H1 (cell line): ENCODE measurements at regions not wholly inside any gene's neighbourhood (a gene's known extent, or its start where the extent isn't known, plus 50 kb on each side); places are given as distances from the start of the nearest gene placed in this dataset.

ENCODE experiments used
- CTCF ChIA-PET: fragments of 300-600 bp; sonication (Branson Sonifier 250); formaldehyde crosslinking; loops from one replicate; lab custom pipeline; 2021; ENCODE audit not compliant: partially characterized antibody; lab: Charles Lee
- POLR2A ChIA-PET: fragments of 300-600 bp; sonication (Branson Sonifier 250); formaldehyde crosslinking; loops from one replicate; lab custom pipeline; 2021; ENCODE audit warnings: inconsistent platforms; ENCODE audit not compliant: partially characterized antibody; lab: Charles Lee
- DNase-seq, 2 experiments: peaks; one replicate each; pipeline versions ENCODE4 v3.0.0 to v3.0.0-alpha.2; 2010 to 2022; ENCODE audit warnings: low spot score in 2 of 2, low read depth in 1 of 2, mixed read lengths in 1 of 2
- FAIRE-seq: peaks from 2 replicates; lab custom pipeline; 2011; peaks lifted over from hg19 to GRCh38; lab: Jason Lieb, UNC
- H2AFZ ChIP-seq: 2 replicates; pipeline ENCODE4 v1.8.1; 2012; ENCODE audit warnings: low read length, inconsistent platforms
- H2AK5ac ChIP-seq: 2 replicates; pipeline ENCODE4 v1.6.1; 2013; ENCODE audit warnings: low read depth, low read length
- H2BK120ac ChIP-seq: replicated peaks from 2 replicates; pipeline ENCODE3; 2013; ENCODE audit warnings: low read depth, low read length, inconsistent platforms
- H2BK12ac ChIP-seq: 2 replicates; pipeline ENCODE4 v1.6.1; 2013; ENCODE audit warnings: low read depth, low read length
- H2BK15ac ChIP-seq: 2 replicates; pipeline ENCODE4 v1.6.1; 2013; ENCODE audit warnings: low read length
- H2BK20ac ChIP-seq: 2 replicates; pipeline ENCODE4 v1.6.1; 2013; ENCODE audit warnings: low read length
- H2BK5ac ChIP-seq: 2 replicates; pipeline ENCODE4 v1.6.1; 2013; ENCODE audit warnings: low read depth, low read length
- H3K14ac ChIP-seq: 2 replicates; pipeline ENCODE4 v1.6.1; 2013; ENCODE audit warnings: inconsistent platforms; ENCODE audit not compliant: insufficient read length
- H3K18ac ChIP-seq: 2 replicates; pipeline ENCODE4 v1.6.1; 2013; ENCODE audit warnings: low read length; ENCODE audit errors: extremely low read depth
- H3K23ac ChIP-seq: 2 replicates; pipeline ENCODE4 v1.6.1; 2013; ENCODE audit warnings: inconsistent platforms; ENCODE audit not compliant: insufficient read length
- H3K23me2 ChIP-seq: 2 replicates; pipeline ENCODE4 v1.6.1; 2013; ENCODE audit warnings: low read depth, low read length
- H3K27ac ChIP-seq: 2 replicates; pipeline ENCODE4 v1.6.1; 2011; ENCODE audit warnings: low read depth, low read length, inconsistent platforms
- H3K27me3 ChIP-seq, 4 experiments: replicated peaks in 1 of 4; 1 replicate in 1 of 4; 2 replicates in 3 of 4; pipeline versions ENCODE4 v1.6.1 to v1.8.1; 2011 to 2013; ENCODE audit warnings: low read length in 3 of 4, mild to moderate bottlenecking in 3 of 4, inconsistent platforms in 2 of 4, mixed read lengths in 2 of 4, moderate library complexity in 1 of 4; ENCODE audit not compliant: control insufficient read depth in 3 of 4, insufficient read depth in 3 of 4; ENCODE audit errors: extremely low read depth in 1 of 4
- H3K36me3 ChIP-seq, 4 experiments: 2 replicates each; pipeline versions ENCODE4 v1.6.1 to v1.8.1; 2011 to 2013; ENCODE audit warnings: mild to moderate bottlenecking in 4 of 4, low read length in 3 of 4, moderate library complexity in 2 of 4, control low read depth in 1 of 4, inconsistent platforms in 1 of 4; ENCODE audit not compliant: insufficient read depth in 4 of 4, control insufficient read depth in 2 of 4
- H3K4ac ChIP-seq: replicated peaks from 2 replicates; pipeline ENCODE3; 2013; ENCODE audit warnings: low read length, low read depth, mixed read lengths, inconsistent platforms; ENCODE audit not compliant: insufficient read length
- H3K4me1 ChIP-seq, 4 experiments: replicated peaks in 1 of 4; 1 replicate in 1 of 4; 2 replicates in 3 of 4; pipeline versions ENCODE4 v1.6.1 to v1.8.1; 2011 to 2013; ENCODE audit warnings: low read length in 3 of 4, inconsistent platforms in 2 of 4, mixed read lengths in 1 of 4; ENCODE audit not compliant: insufficient read depth in 4 of 4, control insufficient read depth in 3 of 4
- H3K4me2 ChIP-seq, 2 experiments: 2 replicates each; pipeline versions ENCODE4 v1.6.1 to v1.8.1; 2011 to 2013; ENCODE audit warnings: low read depth in 2 of 2, low read length in 2 of 2, control low read depth in 1 of 2, inconsistent platforms in 1 of 2, mild to moderate bottlenecking in 1 of 2; ENCODE audit not compliant: insufficient read depth in 1 of 2
- H3K4me3 ChIP-seq, 4 experiments: fragments of 200-600, 300-600 bp in 1 of 4; sonication (generic), shearing (Covaris generic), sonication (Bioruptor Twin) in 1 of 4; 2 replicates each; pipeline versions ENCODE4 v1.5.1 to v1.8.1; 2011 to 2016; ENCODE audit warnings: low read length in 4 of 4, low read depth in 3 of 4, control low read depth in 2 of 4, inconsistent platforms in 2 of 4, mild to moderate bottlenecking in 2 of 4, mixed read lengths in 1 of 4, moderate library complexity in 1 of 4; ENCODE audit not compliant: insufficient read depth in 2 of 4; ENCODE audit errors: extremely low read depth in 1 of 4
- H3K56ac ChIP-seq: replicated peaks from 2 replicates; pipeline ENCODE3; 2013; ENCODE audit warnings: low read depth, mild to moderate bottlenecking, mixed read lengths, low read length, inconsistent platforms; ENCODE audit not compliant: insufficient read length
- H3K79me1 ChIP-seq: 2 replicates; pipeline ENCODE4 v1.6.1; 2013; ENCODE audit warnings: low read depth, low read length, control low read depth
- H3K79me2 ChIP-seq, 2 experiments: 2 replicates each; pipeline versions ENCODE4 v1.6.1 to v1.8.1; 2012 to 2013; ENCODE audit warnings: low read length in 2 of 2, mild to moderate bottlenecking in 2 of 2, inconsistent platforms in 1 of 2; ENCODE audit not compliant: insufficient read depth in 2 of 2, control insufficient read depth in 1 of 2
- H3K9ac ChIP-seq, 4 experiments: replicated peaks in 1 of 4; 1 replicate in 1 of 4; 2 replicates in 3 of 4; pipeline versions ENCODE4 v1.6.1 to v1.8.1; 2011 to 2013; ENCODE audit warnings: low read depth in 3 of 4, low read length in 3 of 4, control low read depth in 2 of 4, mild to moderate bottlenecking in 2 of 4, moderate library complexity in 2 of 4, inconsistent platforms in 1 of 4; ENCODE audit errors: extremely low read depth in 1 of 4
- H3K9me3 ChIP-seq, 2 experiments: 2 replicates each; pipeline versions ENCODE4 v1.6.1 to v1.8.1; 2012 to 2013; ENCODE audit warnings: mild to moderate bottlenecking in 2 of 2, moderate library complexity in 2 of 2, control low read depth in 1 of 2, inconsistent platforms in 1 of 2, low read depth in 1 of 2, low read length in 1 of 2, mixed read lengths in 1 of 2; ENCODE audit not compliant: insufficient read depth in 2 of 2
- H4K20me1 ChIP-seq, 2 experiments: replicated peaks in 1 of 2; 2 replicates each; pipeline versions ENCODE3 to v1.8.1; 2011 to 2013; ENCODE audit warnings: inconsistent platforms in 2 of 2, low read length in 2 of 2, mild to moderate bottlenecking in 1 of 2; ENCODE audit not compliant: insufficient read depth in 2 of 2, control insufficient read depth in 1 of 2
- H4K5ac ChIP-seq: 2 replicates; pipeline ENCODE4 v1.6.1; 2013; ENCODE audit warnings: low read length, low read depth, mixed read lengths, inconsistent platforms; ENCODE audit not compliant: insufficient read length
- H4K8ac ChIP-seq: 2 replicates; pipeline ENCODE4 v1.8.0; 2013; ENCODE audit warnings: mild to moderate bottlenecking, moderate library complexity, low read length, inconsistent platforms; ENCODE audit not compliant: insufficient read depth; ENCODE audit errors: extremely low read depth
- H4K91ac ChIP-seq: replicated peaks from 2 replicates; pipeline ENCODE3; 2013; ENCODE audit warnings: low read length, mixed read lengths, inconsistent platforms; ENCODE audit not compliant: insufficient read length
- ASH2L ChIP-seq: fragments of 200-600, 300-600 bp; sonication (generic); IDR thresholded peaks from one replicate; pipeline ENCODE4 v1.7.1; 2017; ENCODE audit warnings: low read length
- BRCA1 ChIP-seq: IDR thresholded peaks from 2 replicates; pipeline ENCODE4 v1.6.1; 2012; ENCODE audit warnings: low read depth, low read length, improper control_type of control experiment
- EGR1 ChIP-seq: IDR thresholded peaks from 2 replicates; pipeline ENCODE4 v1.6.1; 2011; ENCODE audit warnings: low read depth, low read length, borderline replicate concordance
- EZH2 ChIP-seq: fragments of 200-600 bp; sonication (generic); IDR thresholded peaks from 2 replicates; pipeline ENCODE4 v1.7.1; 2012; ENCODE audit warnings: low read depth, mild to moderate bottlenecking, moderate library complexity, low read length, inconsistent platforms; ENCODE audit not compliant: severe bottlenecking
- HDAC6 ChIP-seq: IDR thresholded peaks from one replicate; pipeline ENCODE4 v1.7.1; 2012; ENCODE audit warnings: low read depth, mild to moderate bottlenecking, inconsistent platforms, low read length, moderate library complexity
- POLR2A ChIP-seq, 2 experiments: IDR thresholded peaks; 1 replicate in 1 of 2; 2 replicates in 1 of 2; pipeline ENCODE4 v1.6.1; 2011; ENCODE audit warnings: low read depth in 2 of 2, low read length in 2 of 2, mild to moderate bottlenecking in 2 of 2; ENCODE audit errors: control extremely low read depth in 1 of 2
- RBBP5 ChIP-seq: IDR thresholded peaks from 2 replicates; pipeline ENCODE4 v1.7.1; 2012; ENCODE audit warnings: low read depth, mild to moderate bottlenecking, inconsistent platforms, low read length, moderate library complexity, borderline replicate concordance
- RFX5 ChIP-seq: IDR thresholded peaks from 2 replicates; pipeline ENCODE4 v1.6.1; 2011; ENCODE audit warnings: low read depth, low read length, improper control_type of control experiment, borderline replicate concordance
- SAP30 ChIP-seq: fragments of 300-600 bp; sonication (generic); IDR thresholded peaks from 2 replicates; pipeline ENCODE4 v1.7.1; 2012; ENCODE audit warnings: low read length, moderate library complexity, mild to moderate bottlenecking, inconsistent platforms; ENCODE audit not compliant: insufficient read depth, insufficient replicate concordance
- TAF7 ChIP-seq: optimal IDR thresholded peaks from 2 replicates; pipeline ENCODE3; 2011; ENCODE audit warnings: low read depth, mild to moderate bottlenecking, inconsistent platforms, low read length, moderate library complexity, borderline replicate concordance
- YY1 ChIP-seq: IDR thresholded peaks from 2 replicates; pipeline ENCODE4 v1.6.1; 2011; ENCODE audit warnings: low read depth, mild to moderate bottlenecking, low read length
- ZNF274 ChIP-seq: IDR thresholded peaks from 2 replicates; pipeline ENCODE4 v1.7.0; 2012; ENCODE audit warnings: low read length, borderline replicate concordance; ENCODE audit errors: extremely low read depth
- WGBS, 2 experiments: shearing (Covaris generic) in 1 of 2; methylation state at CpG; one replicate each; pipeline versions ENCODE4 v1.1.6 to v1.1.7; 2013 to 2015; ENCODE audit warnings: low lambda C conversion rate in 2 of 2, mixed read lengths in 2 of 2, inconsistent platforms in 1 of 2, low coverage in 1 of 2, missing lambda C conversion rate in 1 of 2; ENCODE audit not compliant: insufficient replicate concordance in 2 of 2, insufficient coverage in 1 of 2, insufficient read length in 1 of 2; ENCODE audit errors: extremely low coverage in 1 of 2, missing lambda C conversion rate in 1 of 2; 5-methylcytosine and 5-hydroxymethylcytosine counted together
- TF ChIP-seq, protein P1 (sequence below), 3 experiments: IDR thresholded peaks; 1 replicate in 2 of 3; 2 replicates in 1 of 3; pipeline versions ENCODE4 v1.5.1 to v1.6.1; 2011; ENCODE audit warnings: low read length in 3 of 3, mild to moderate bottlenecking in 3 of 3, inconsistent platforms in 2 of 3, low read depth in 1 of 3, moderate library complexity in 1 of 3; ENCODE audit not compliant: insufficient read depth in 1 of 3; ENCODE audit errors: control extremely low read depth in 1 of 3

DNA sequence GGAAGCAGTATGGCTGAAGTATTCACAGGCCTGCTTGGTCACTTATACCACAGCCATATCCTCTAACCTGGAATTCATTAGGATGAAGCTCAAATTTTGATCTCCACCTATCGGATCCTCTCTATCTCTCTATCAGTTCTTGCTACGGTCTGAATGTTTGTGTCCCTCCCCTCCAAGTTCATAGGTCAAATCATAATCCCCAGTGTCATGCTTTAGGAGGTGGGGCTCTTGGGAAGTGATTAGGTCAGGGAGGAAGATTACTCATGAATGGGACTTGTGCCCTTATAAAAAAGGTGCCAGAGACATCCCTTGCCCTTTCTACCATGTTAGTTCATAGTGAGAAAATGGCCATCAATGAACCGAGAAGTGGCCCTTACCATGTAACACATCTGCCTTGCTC, 190.8 kb upstream of the MYLIP start:
- Histone ChIP-seq H3K56ac (no peak overlapping the region), H2BK120ac (no peak overlapping the region), H3K36me3 (no peaks in the 10 kb centered on the region; a peak in 1 of 8 replicates), H2AK5ac (no peak overlapping the region), H3K79me1 (no peaks in the 10 kb centered on the region), H2BK12ac (no peak overlapping the region), H4K5ac (no peak overlapping the region), H4K8ac (no peak overlapping the region), H3K23me2 (no peaks in the 10 kb centered on the region), H3K4ac (no peak overlapping the region), H3K4me3 (no peak overlapping the region), H4K20me1 (no peaks in the 10 kb centered on the region), H3K27me3 (no peaks in the 10 kb centered on the region), H2BK15ac (no peak overlapping the region), H3K79me2 (no peaks in the 10 kb centered on the region), H2BK20ac (no peak overlapping the region), H3K4me2 (no peak overlapping the region), H3K14ac (no peak overlapping the region), H3K4me1 (no peaks in the 10 kb centered on the region), H3K9me3 (peaks cover 14 to 17% of the 10 kb centered on the region in 2 experiments), H3K27ac (no peak overlapping the region), H3K18ac (no peak overlapping the region), H3K9ac (no peak overlapping the region), H4K91ac (no peak overlapping the region), H2AFZ (no peak overlapping the region), H3K23ac (no peak overlapping the region), H2BK5ac (no peak overlapping the region)
- FAIRE-seq = no peak
- ChIA-PET CTCF (interaction anchor here (1.9 kb wide), 1 partner anchor 193 kb away, joined by 4 read pairs; no protein-coding TSS in a partner anchor), POLR2A (no interaction called here)
- DNase-seq = no peak
- 83% methylated on average over 3 of the region's 3 CpGs; no CpG with 5 or more reads in 1 of the 2 experiments for WGBS, 2 experiments
- no peak for TF ChIP-seq RBBP5
- no peak for TF ChIP-seq ZNF274
- no peak for TF ChIP-seq POLR2A (IDR thresholded peaks at IDR 0.05; ENCODE audit: control extremely low read depth in 1 of 2, low read depth in 2 of 2, low read length in 2 of 2)
- TF ChIP-seq EZH2 = no peak
- no peak for TF ChIP-seq EGR1
- TF ChIP-seq SAP30 = no peak
- TF ChIP-seq RFX5 = no peak
- TF ChIP-seq, protein P1, sequence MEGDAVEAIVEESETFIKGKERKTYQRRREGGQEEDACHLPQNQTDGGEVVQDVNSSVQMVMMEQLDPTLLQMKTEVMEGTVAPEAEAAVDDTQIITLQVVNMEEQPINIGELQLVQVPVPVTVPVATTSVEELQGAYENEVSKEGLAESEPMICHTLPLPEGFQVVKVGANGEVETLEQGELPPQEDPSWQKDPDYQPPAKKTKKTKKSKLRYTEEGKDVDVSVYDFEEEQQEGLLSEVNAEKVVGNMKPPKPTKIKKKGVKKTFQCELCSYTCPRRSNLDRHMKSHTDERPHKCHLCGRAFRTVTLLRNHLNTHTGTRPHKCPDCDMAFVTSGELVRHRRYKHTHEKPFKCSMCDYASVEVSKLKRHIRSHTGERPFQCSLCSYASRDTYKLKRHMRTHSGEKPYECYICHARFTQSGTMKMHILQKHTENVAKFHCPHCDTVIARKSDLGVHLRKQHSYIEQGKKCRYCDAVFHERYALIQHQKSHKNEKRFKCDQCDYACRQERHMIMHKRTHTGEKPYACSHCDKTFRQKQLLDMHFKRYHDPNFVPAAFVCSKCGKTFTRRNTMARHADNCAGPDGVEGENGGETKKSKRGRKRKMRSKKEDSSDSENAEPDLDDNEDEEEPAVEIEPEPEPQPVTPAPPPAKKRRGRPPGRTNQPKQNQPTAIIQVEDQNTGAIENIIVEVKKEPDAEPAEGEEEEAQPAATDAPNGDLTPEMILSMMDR (IDR thresholded peaks at IDR 0.05; ENCODE audit: control extremely low read depth in 1 of 3, insufficient read depth in 1 of 3, low read depth in 1 of 3, low read length in 3 of 3) = no peak
- TF ChIP-seq HDAC6 = no peak
- no peak for TF ChIP-seq BRCA1
- no peak for TF ChIP-seq YY1
- TF ChIP-seq TAF7 = no peak
- no peak for TF ChIP-seq ASH2L
